ENCODE measurements at regions not wholly inside any gene's neighbourhood (a gene's known extent, or its start where the extent isn't known, plus 50 kb on each side); places are given as distances from the start of the nearest gene placed in this dataset.

DNA sequence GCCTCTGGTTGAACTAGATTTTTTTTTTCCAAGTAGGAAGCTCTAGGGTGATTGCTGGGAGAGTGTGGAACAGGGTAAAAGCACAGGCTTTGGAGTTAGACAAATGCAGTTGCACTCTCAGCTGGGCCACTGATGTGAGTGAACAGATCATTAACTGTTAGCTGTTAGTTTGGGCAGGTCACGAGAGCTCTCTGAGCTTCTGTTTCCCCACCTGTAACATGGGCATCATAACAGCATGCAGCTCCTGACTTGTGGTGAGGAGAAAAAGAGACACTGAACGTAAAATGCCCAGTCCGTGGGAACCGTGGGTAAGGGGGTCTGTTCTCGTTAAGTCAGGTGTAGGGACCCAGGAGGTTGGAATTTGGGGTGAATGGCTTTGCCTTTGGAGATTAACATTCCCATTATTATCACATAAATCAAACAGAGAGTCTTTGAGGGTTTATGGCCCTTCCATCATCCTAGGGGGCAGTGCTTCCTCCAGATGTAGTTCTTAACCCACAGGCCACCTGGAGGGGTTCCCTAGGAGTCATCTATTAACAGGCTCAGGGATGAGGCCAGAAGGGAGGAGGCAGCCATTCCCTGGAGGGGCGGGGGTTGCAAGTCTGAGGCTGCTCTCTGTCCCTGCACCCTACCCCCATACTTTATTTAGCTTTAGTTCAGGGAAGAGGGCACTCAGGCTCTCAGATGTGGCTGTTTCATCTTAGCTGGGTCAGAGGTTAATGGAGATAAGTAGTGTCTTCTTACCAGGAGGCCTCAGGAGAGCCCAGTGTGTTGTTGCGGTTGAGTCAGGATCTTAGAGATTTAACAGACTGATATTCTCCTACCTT is 135.2 kb downstream of the DACT1 start:
- TF ChIP-seq, protein P1, sequence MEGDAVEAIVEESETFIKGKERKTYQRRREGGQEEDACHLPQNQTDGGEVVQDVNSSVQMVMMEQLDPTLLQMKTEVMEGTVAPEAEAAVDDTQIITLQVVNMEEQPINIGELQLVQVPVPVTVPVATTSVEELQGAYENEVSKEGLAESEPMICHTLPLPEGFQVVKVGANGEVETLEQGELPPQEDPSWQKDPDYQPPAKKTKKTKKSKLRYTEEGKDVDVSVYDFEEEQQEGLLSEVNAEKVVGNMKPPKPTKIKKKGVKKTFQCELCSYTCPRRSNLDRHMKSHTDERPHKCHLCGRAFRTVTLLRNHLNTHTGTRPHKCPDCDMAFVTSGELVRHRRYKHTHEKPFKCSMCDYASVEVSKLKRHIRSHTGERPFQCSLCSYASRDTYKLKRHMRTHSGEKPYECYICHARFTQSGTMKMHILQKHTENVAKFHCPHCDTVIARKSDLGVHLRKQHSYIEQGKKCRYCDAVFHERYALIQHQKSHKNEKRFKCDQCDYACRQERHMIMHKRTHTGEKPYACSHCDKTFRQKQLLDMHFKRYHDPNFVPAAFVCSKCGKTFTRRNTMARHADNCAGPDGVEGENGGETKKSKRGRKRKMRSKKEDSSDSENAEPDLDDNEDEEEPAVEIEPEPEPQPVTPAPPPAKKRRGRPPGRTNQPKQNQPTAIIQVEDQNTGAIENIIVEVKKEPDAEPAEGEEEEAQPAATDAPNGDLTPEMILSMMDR (conservative IDR thresholded peaks at IDR 0.05; ENCODE audit: low read length), result no peak
- TF ChIP-seq EZH2phosphoT487 (IDR thresholded peaks at IDR 0.05; ENCODE audit: borderline replicate concordance, low read depth, low read length), result no peak

All from OCI-LY7 (cell line).